ENCODE measurements at regions not wholly inside any gene's neighbourhood (a gene's known extent, or its start where the extent isn't known, plus 50 kb on each side); places are given as distances from the start of the nearest gene placed in this dataset.

GRCh38 chr21:25107708-25108107, 499.6 kb downstream of the MRPL39 start:
- TF ChIP-seq, protein P1, sequence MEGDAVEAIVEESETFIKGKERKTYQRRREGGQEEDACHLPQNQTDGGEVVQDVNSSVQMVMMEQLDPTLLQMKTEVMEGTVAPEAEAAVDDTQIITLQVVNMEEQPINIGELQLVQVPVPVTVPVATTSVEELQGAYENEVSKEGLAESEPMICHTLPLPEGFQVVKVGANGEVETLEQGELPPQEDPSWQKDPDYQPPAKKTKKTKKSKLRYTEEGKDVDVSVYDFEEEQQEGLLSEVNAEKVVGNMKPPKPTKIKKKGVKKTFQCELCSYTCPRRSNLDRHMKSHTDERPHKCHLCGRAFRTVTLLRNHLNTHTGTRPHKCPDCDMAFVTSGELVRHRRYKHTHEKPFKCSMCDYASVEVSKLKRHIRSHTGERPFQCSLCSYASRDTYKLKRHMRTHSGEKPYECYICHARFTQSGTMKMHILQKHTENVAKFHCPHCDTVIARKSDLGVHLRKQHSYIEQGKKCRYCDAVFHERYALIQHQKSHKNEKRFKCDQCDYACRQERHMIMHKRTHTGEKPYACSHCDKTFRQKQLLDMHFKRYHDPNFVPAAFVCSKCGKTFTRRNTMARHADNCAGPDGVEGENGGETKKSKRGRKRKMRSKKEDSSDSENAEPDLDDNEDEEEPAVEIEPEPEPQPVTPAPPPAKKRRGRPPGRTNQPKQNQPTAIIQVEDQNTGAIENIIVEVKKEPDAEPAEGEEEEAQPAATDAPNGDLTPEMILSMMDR (IDR thresholded peaks at IDR 0.05; ENCODE audit: low read depth, low read length, missing input control), result no peak
- TF ChIP-seq, protein P2, sequence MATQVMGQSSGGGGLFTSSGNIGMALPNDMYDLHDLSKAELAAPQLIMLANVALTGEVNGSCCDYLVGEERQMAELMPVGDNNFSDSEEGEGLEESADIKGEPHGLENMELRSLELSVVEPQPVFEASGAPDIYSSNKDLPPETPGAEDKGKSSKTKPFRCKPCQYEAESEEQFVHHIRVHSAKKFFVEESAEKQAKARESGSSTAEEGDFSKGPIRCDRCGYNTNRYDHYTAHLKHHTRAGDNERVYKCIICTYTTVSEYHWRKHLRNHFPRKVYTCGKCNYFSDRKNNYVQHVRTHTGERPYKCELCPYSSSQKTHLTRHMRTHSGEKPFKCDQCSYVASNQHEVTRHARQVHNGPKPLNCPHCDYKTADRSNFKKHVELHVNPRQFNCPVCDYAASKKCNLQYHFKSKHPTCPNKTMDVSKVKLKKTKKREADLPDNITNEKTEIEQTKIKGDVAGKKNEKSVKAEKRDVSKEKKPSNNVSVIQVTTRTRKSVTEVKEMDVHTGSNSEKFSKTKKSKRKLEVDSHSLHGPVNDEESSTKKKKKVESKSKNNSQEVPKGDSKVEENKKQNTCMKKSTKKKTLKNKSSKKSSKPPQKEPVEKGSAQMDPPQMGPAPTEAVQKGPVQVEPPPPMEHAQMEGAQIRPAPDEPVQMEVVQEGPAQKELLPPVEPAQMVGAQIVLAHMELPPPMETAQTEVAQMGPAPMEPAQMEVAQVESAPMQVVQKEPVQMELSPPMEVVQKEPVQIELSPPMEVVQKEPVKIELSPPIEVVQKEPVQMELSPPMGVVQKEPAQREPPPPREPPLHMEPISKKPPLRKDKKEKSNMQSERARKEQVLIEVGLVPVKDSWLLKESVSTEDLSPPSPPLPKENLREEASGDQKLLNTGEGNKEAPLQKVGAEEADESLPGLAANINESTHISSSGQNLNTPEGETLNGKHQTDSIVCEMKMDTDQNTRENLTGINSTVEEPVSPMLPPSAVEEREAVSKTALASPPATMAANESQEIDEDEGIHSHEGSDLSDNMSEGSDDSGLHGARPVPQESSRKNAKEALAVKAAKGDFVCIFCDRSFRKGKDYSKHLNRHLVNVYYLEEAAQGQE (IDR thresholded peaks at IDR 0.05), result no peak
- TF ChIP-seq, protein P3, sequence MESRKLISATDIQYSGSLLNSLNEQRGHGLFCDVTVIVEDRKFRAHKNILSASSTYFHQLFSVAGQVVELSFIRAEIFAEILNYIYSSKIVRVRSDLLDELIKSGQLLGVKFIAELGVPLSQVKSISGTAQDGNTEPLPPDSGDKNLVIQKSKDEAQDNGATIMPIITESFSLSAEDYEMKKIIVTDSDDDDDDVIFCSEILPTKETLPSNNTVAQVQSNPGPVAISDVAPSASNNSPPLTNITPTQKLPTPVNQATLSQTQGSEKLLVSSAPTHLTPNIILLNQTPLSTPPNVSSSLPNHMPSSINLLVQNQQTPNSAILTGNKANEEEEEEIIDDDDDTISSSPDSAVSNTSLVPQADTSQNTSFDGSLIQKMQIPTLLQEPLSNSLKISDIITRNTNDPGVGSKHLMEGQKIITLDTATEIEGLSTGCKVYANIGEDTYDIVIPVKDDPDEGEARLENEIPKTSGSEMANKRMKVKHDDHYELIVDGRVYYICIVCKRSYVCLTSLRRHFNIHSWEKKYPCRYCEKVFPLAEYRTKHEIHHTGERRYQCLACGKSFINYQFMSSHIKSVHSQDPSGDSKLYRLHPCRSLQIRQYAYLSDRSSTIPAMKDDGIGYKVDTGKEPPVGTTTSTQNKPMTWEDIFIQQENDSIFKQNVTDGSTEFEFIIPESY (IDR thresholded peaks at IDR 0.05), result no peak
- no peak for TF ChIP-seq TAF1 (conservative IDR thresholded peaks at IDR 0.05)
- TF ChIP-seq JUND (IDR thresholded peaks at IDR 0.05), result no peak
- no peak for TF ChIP-seq YY1 (IDR thresholded peaks at IDR 0.05)
- no peak for TF ChIP-seq HNF4A (conservative IDR thresholded peaks at IDR 0.05)
- TF ChIP-seq FOXA1 (IDR thresholded peaks at IDR 0.05), result no peak
- TF ChIP-seq, protein P4, sequence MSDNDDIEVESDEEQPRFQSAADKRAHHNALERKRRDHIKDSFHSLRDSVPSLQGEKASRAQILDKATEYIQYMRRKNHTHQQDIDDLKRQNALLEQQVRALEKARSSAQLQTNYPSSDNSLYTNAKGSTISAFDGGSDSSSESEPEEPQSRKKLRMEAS (IDR thresholded peaks at IDR 0.05), result no peak
- TF ChIP-seq SP1 (IDR thresholded peaks at IDR 0.05), result no peak
